ENCODE measurements at regions not wholly inside any gene's neighbourhood (a gene's known extent, or its start where the extent isn't known, plus 50 kb on each side); places are given as distances from the start of the nearest gene placed in this dataset.

- Histone ChIP-seq H3K36me3 (ENCODE audit: control insufficient read depth in 1 of 2, insufficient read depth in 2 of 2, low read length in 2 of 2) (no peaks in the 10 kb centered on the region), H3K9me2 (ENCODE audit: insufficient read depth) (no peaks in the 10 kb centered on the region), H4K20me1 (ENCODE audit: insufficient read depth) (no peaks in the 10 kb centered on the region), H3K4me2 (ENCODE audit: low read length) (no peak overlapping the region), H3K4me3 (replicated peaks in 1 of 2; ENCODE audit: low read depth in 1 of 2, low read length in 2 of 2) (no peak overlapping the region), H3K4me1 (ENCODE audit: control insufficient read depth in 1 of 2, insufficient read depth in 2 of 2, low read length in 2 of 2) (peaks cover 16 to 18% of the 10 kb centered on the region in 2 experiments), H3K79me2 (ENCODE audit: insufficient read depth, low read length) (no peaks in the 10 kb centered on the region), H3K9me3 (ENCODE audit: control insufficient read depth in 1 of 2, insufficient read depth in 1 of 2, low read depth in 1 of 2, low read length in 2 of 2) (no peaks in the 10 kb centered on the region), H2AFZ (ENCODE audit: low read depth, low read length, poor library complexity, severe bottlenecking) (no peak overlapping the region), H3K27me3 (ENCODE audit: insufficient read depth, low read length) (no peaks in the 10 kb centered on the region), H3K9ac (ENCODE audit: low read length) (no peak overlapping the region), H3K27ac (ENCODE audit: low read depth, low read length) (no peak overlapping the region)
- DNase-seq (ENCODE audit: low read depth, low spot score) = no peak
- ATAC-seq = no peak
- no TSS peak for BruUV-seq (replicated peaks)
- CTCF ChIA-PET = no interaction called here
- POLR2A ChIA-PET = no interaction called here
- RAD21 ChIA-PET (ENCODE audit: low non-redundant PET in 1 of 2, low total read pairs in 2 of 2, uncharacterized antibody in 2 of 2, unreplicated experiment in 2 of 2) = no interaction called here
- intact Hi-C loops (cut with micrococcal nuclease) = no loop called here
- TF ChIP-seq YY1 (IDR thresholded peaks at IDR 0.05; ENCODE audit: extremely low read depth, insufficient replicate concordance, low read depth, low read length) (no peak), CBX3 (IDR thresholded peaks at IDR 0.05; ENCODE audit: low read depth) (no peak), MAX (IDR thresholded peaks at IDR 0.05) (no peak), POLR2A (IDR thresholded peaks at IDR 0.05; ENCODE audit: borderline replicate concordance, extremely low read depth, insufficient read depth, insufficient read length) (no peak), EZH2phosphoT487 (IDR thresholded peaks at IDR 0.05; ENCODE audit: borderline replicate concordance) (no peak), SP1 (IDR thresholded peaks at IDR 0.05; ENCODE audit: low read depth) (no peak), FOSL1 (IDR thresholded peaks at IDR 0.05; ENCODE audit: low read depth) (no peak), JUND (IDR thresholded peaks at IDR 0.05) (no peak), POLR2AphosphoS5 (IDR thresholded peaks at IDR 0.05; ENCODE audit: low read depth, low read length) (no peak), TCF7L2 (IDR thresholded peaks at IDR 0.05; ENCODE audit: borderline replicate concordance, extremely low read depth, insufficient read depth, insufficient read length) (no peak), EGR1 (IDR thresholded peaks at IDR 0.05; ENCODE audit: low read depth) (no peak), SIN3A (IDR thresholded peaks at IDR 0.05; ENCODE audit: low read depth) (no peak), CEBPB (IDR thresholded peaks at IDR 0.05; ENCODE audit: low read depth) (no peak), ZNF274 (IDR thresholded peaks at IDR 0.05; ENCODE audit: low read depth, low read length) (no peak), ELF1 (IDR thresholded peaks at IDR 0.05; ENCODE audit: borderline replicate concordance, low read depth) (no peak), ZBTB33 (IDR thresholded peaks at IDR 0.05; ENCODE audit: extremely low read depth, insufficient replicate concordance, low read length) (no peak)
Observed at GRCh38 chr12:59039005-59039404, 118.7 kb upstream of the LRIG3 start.
